Nephron (organoid): ENCODE measurements at regions not wholly inside any gene's neighbourhood (a gene's known extent, or its start where the extent isn't known, plus 50 kb on each side); places are given as distances from the start of the nearest gene placed in this dataset.
"Not testable (repeated sequence)": the region's sequence is repeated elsewhere in the genome, so short reads cannot be mapped to it uniquely, and the experiment has no call there.

Source experiments
- H3K27ac Mint-ChIP-seq, 3 experiments: 2 replicates each; pipeline ENCODE4 v1.8.0; 2020; ENCODE audit warnings: mixed read lengths in 3 of 3, mild to moderate bottlenecking in 2 of 3, moderate library complexity in 1 of 3
- H3K27me3 Mint-ChIP-seq: 2 replicates; pipeline ENCODE4 v1.8.0; 2021; ENCODE audit warnings: low read depth, mild to moderate bottlenecking, moderate library complexity, mixed read lengths
- H3K36me3 Mint-ChIP-seq: 2 replicates; pipeline ENCODE4 v1.8.0; 2020; ENCODE audit warnings: low read depth, mixed read lengths
- H3K4me1 Mint-ChIP-seq: 2 replicates; pipeline ENCODE4 v1.8.0; 2020; ENCODE audit warnings: mixed read lengths
- H3K4me3 Mint-ChIP-seq, 3 experiments: 2 replicates each; pipeline ENCODE4 v1.8.0; 2020; ENCODE audit warnings: mild to moderate bottlenecking in 3 of 3, mixed read lengths in 3 of 3, moderate library complexity in 2 of 3
- H3K9me3 Mint-ChIP-seq: 2 replicates; pipeline ENCODE4 v1.8.0; 2020; ENCODE audit warnings: mixed read lengths
- CTCF ChIP-seq, 3 experiments: fragments of 200-600 bp; sonication (generic); IDR thresholded peaks; one replicate each; pipeline ENCODE4 v1.5.0; 2021; ENCODE audit warnings: antibody characterized with exemption in 3 of 3; ENCODE audit not compliant: unreplicated experiment in 3 of 3

- Mint-ChIP-seq H3K4me1 (no peaks in the 10 kb centered on the region), H3K36me3 (no peaks in the 10 kb centered on the region), H3K27ac (no peak overlapping the region), H3K27me3 (peaks cover 4% of the 10 kb centered on the region), H3K9me3 (peaks cover 15% of the 10 kb centered on the region), H3K4me3 (no peak overlapping the region)
- TF ChIP-seq CTCF (IDR thresholded peaks at IDR 0.05; ENCODE audit: unreplicated experiment in 3 of 3), result no peak
These were observed 101.7 kb upstream of the SMLR1 start for GRCh38 chr6:130725551-130725950.

- not testable (repeated sequence) for H3K36me3 Mint-ChIP-seq, H3K4me1 Mint-ChIP-seq, H3K4me3 Mint-ChIP-seq, H3K27ac Mint-ChIP-seq, H3K27me3 Mint-ChIP-seq
- H3K9me3 Mint-ChIP-seq, result peaks cover 15% of the 10 kb centered on the region
These were observed 99.1 kb upstream of the SMLR1 start for GRCh38 chr6:130728064-130728463.

- H3K27me3 Mint-ChIP-seq, result no peaks in the 10 kb centered on the region
- no peak overlapping the region for H3K4me3 Mint-ChIP-seq
- H3K9me3 Mint-ChIP-seq, result peaks cover 15% of the 10 kb centered on the region
- H3K36me3 Mint-ChIP-seq, result no peaks in the 10 kb centered on the region
- no peak for TF ChIP-seq CTCF (IDR thresholded peaks at IDR 0.05; ENCODE audit: unreplicated experiment in 3 of 3)
- no peaks in the 10 kb centered on the region for H3K4me1 Mint-ChIP-seq
- no peak overlapping the region for H3K27ac Mint-ChIP-seq
These were observed 96.6 kb upstream of the SMLR1 start for GRCh38 chr6:130730600-130730999.

- H3K4me1 Mint-ChIP-seq, result no peaks in the 10 kb centered on the region
- no peaks in the 10 kb centered on the region for H3K36me3 Mint-ChIP-seq
- H3K4me3 Mint-ChIP-seq, result no peak overlapping the region
- no peak for TF ChIP-seq CTCF (IDR thresholded peaks at IDR 0.05; ENCODE audit: unreplicated experiment in 3 of 3)
- no peaks in the 10 kb centered on the region for H3K9me3 Mint-ChIP-seq
- H3K27ac Mint-ChIP-seq, result no peak overlapping the region
- no peaks in the 10 kb centered on the region for H3K27me3 Mint-ChIP-seq
These were observed 93.0 kb upstream of the SMLR1 start for GRCh38 chr6:130734161-130734560.

GRCh38 chr6:130740308-130740707 is 86.9 kb upstream of the SMLR1 start:
- Mint-ChIP-seq H3K27me3 (no peaks in the 10 kb centered on the region), H3K36me3 (no peaks in the 10 kb centered on the region), H3K27ac (no peak overlapping the region), H3K4me1 (peaks cover 7% of the 10 kb centered on the region), H3K4me3 (no peak overlapping the region), H3K9me3 (no peaks in the 10 kb centered on the region)
- TF ChIP-seq CTCF (IDR thresholded peaks at IDR 0.05; ENCODE audit: unreplicated experiment in 3 of 3), result no peak

GRCh38 chr6:130742131-130742681 is 85.0 kb upstream of the SMLR1 start:
- H3K27me3 Mint-ChIP-seq, result no peaks in the 10 kb centered on the region
- H3K27ac Mint-ChIP-seq, result no peak overlapping the region
- H3K36me3 Mint-ChIP-seq, result no peaks in the 10 kb centered on the region
- no peak for TF ChIP-seq CTCF (IDR thresholded peaks at IDR 0.05; ENCODE audit: unreplicated experiment in 3 of 3)
- no peak overlapping the region for H3K4me3 Mint-ChIP-seq
- H3K4me1 Mint-ChIP-seq, result peaks cover 7% of the 10 kb centered on the region
- no peaks in the 10 kb centered on the region for H3K9me3 Mint-ChIP-seq
